ENCODE measurements at regions not wholly inside any gene's neighbourhood (a gene's known extent, or its start where the extent isn't known, plus 50 kb on each side); places are given as distances from the start of the nearest gene placed in this dataset.

DNA sequence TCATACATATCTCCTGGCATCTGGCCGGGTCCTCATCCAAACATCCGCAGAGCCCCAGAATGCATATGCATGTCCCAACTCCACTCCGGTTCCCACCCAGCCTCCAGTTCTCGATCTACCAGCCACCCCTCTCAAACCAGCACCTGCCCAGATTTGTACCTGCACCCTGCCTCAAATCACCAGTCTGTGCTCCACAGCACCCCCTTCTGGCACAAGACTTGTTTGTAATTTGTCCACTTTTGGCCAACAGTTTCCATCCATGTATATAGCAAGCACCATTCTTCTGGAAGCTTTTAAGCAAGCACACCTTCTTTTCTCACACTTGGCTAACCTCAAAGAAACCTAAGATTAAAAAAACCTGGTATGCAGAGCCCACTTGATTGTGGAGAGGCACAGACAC is 644.1 kb downstream of the MID1IP1 start:
- Histone ChIP-seq H3K23ac (ENCODE audit: low read depth, low read length) (no peak overlapping the region), H3K9me3 (ENCODE audit: control insufficient read depth, insufficient read depth, low read length) (no peaks in the 10 kb centered on the region), H3K27me3 (ENCODE audit: control insufficient read depth, insufficient read depth, low read length) (peaks cover 8% of the 10 kb centered on the region), H2AFZ (replicated peaks; ENCODE audit: low read length, poor library complexity) (no peak overlapping the region), H3K18ac (ENCODE audit: low read depth, low read length) (no peak overlapping the region), H2BK120ac (ENCODE audit: low read depth, low read length) (no peak overlapping the region), H3K4me2 (ENCODE audit: low read depth, low read length) (no peak overlapping the region), H4K8ac (ENCODE audit: low read depth in 2 of 2, low read length in 2 of 2) (no peak overlapping the region), H2AK9ac (replicated peaks; ENCODE audit: low read depth, low read length, poor library complexity) (no peak overlapping the region), H2BK5ac (ENCODE audit: low read depth, low read length, poor library complexity, severe bottlenecking) (no peak overlapping the region), H3K4me1 (ENCODE audit: control insufficient read depth, insufficient read depth, low read length) (no peaks in the 10 kb centered on the region), H3K4ac (ENCODE audit: low read depth, low read length) (no peak overlapping the region), H4K5ac (ENCODE audit: low read depth, low read length) (no peak overlapping the region), H3K36me3 (ENCODE audit: control insufficient read depth, insufficient read depth, low read length) (no peaks in the 10 kb centered on the region), H3K27ac (ENCODE audit: insufficient read depth, low read length) (no peak overlapping the region), H2BK15ac (ENCODE audit: low read depth, low read length) (no peak overlapping the region), H3K56ac (ENCODE audit: extremely low read depth, insufficient read depth, low read length) (no peak overlapping the region), H2BK20ac (ENCODE audit: low read depth, low read length) (no peak overlapping the region), H4K91ac (ENCODE audit: insufficient read depth, low read depth, low read length) (no peak overlapping the region), H3K79me1 (ENCODE audit: low read depth in 1 of 2, low read length in 2 of 2) (no peaks in the 10 kb centered on the region), H2AK5ac (ENCODE audit: low read depth, low read length) (no peak overlapping the region), H3K9me1 (ENCODE audit: insufficient read depth, low read length) (no peaks in the 10 kb centered on the region), H3K14ac (replicated peaks; ENCODE audit: low read depth, low read length) (no peak overlapping the region), H3K4me3 (ENCODE audit: insufficient read depth, low read depth, low read length) (no peak overlapping the region), H4K20me1 (ENCODE audit: insufficient read depth, low read length) (no peaks in the 10 kb centered on the region), H3K9ac (ENCODE audit: low read depth, low read length) (no peak overlapping the region)
- DNase-seq = no peak
- WGBS, 2 experiments (ENCODE audit: extremely low coverage in 2 of 2, insufficient read length in 1 of 2) = 83% methylated on average over 4 of the region's 4 CpGs; no CpG with 5 or more reads in 1 of the 2 experiments
- intact Hi-C loops (cut with micrococcal nuclease) = loop anchor here (5.0 kb wide), 1 partner anchor 783 kb away; no protein-coding TSS in a partner anchor
- CTCF ChIA-PET = no interaction called here
- dilution Hi-C loops (cut with HindIII; ENCODE audit: low sequenced_read_pairs, unreplicated experiment) = no loop called here
- BruUV-seq (replicated peaks) = no TSS peak
- POLR2A ChIA-PET (ENCODE audit: unreplicated experiment) = no interaction called here
- TF ChIP-seq POLR2A (IDR thresholded peaks at IDR 0.05; ENCODE audit: low read depth, low read length) (no peak), MXI1 (IDR thresholded peaks at IDR 0.05; ENCODE audit: borderline replicate concordance, low read depth, low read length) (no peak), RFX5 (IDR thresholded peaks at IDR 0.05; ENCODE audit: low read depth, low read length) (no peak), SMC3 (IDR thresholded peaks at IDR 0.05; ENCODE audit: low read depth, low read length) (no peak), BHLHE40 (IDR thresholded peaks at IDR 0.05; ENCODE audit: low read depth, low read length) (no peak), RCOR1 (IDR thresholded peaks at IDR 0.05; ENCODE audit: insufficient replicate concordance, low read length) (no peak), CEBPB (IDR thresholded peaks at IDR 0.05; ENCODE audit: low read depth, low read length) (no peak)
- TF ChIP-seq, protein P1, sequence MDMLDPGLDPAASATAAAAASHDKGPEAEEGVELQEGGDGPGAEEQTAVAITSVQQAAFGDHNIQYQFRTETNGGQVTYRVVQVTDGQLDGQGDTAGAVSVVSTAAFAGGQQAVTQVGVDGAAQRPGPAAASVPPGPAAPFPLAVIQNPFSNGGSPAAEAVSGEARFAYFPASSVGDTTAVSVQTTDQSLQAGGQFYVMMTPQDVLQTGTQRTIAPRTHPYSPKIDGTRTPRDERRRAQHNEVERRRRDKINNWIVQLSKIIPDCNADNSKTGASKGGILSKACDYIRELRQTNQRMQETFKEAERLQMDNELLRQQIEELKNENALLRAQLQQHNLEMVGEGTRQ (IDR thresholded peaks at IDR 0.05; ENCODE audit: low read depth, low read length) = no peak
- TF ChIP-seq, protein P2, sequence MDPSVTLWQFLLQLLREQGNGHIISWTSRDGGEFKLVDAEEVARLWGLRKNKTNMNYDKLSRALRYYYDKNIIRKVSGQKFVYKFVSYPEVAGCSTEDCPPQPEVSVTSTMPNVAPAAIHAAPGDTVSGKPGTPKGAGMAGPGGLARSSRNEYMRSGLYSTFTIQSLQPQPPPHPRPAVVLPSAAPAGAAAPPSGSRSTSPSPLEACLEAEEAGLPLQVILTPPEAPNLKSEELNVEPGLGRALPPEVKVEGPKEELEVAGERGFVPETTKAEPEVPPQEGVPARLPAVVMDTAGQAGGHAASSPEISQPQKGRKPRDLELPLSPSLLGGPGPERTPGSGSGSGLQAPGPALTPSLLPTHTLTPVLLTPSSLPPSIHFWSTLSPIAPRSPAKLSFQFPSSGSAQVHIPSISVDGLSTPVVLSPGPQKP (IDR thresholded peaks at IDR 0.05; ENCODE audit: borderline replicate concordance, low read depth, low read length) = no peak
- in situ Hi-C loops (cut with MboI; ENCODE audit: low sequenced_read_pairs) = no loop called here
- no peak for ATAC-seq (ENCODE audit: low read depth)

All from IMR-90 (cell line).